A549 (cell line): ENCODE measurements at regions not wholly inside any gene's neighbourhood (a gene's known extent, or its start where the extent isn't known, plus 50 kb on each side); places are given as distances from the start of the nearest gene placed in this dataset.

ENCODE experiments used
- ATAC-seq, 2 experiments: fragments of 200-7000 bp in 1 of 2; fragments of >200 bp in 1 of 2; cut with Nextera tagmentation in 1 of 2; cut with Tn5 transposase in 1 of 2; 3 replicates each; pipeline versions ENCODE4 v1.8.0 to v1.9.1; 2018 to 2020; ENCODE audit warnings: mild to moderate bottlenecking in 1 of 2, moderate library complexity in 1 of 2
- CTCF ChIA-PET: fragments of 300-600 bp; sonication (Branson Sonifier 250); formaldehyde crosslinking; extraction: SDS; loops from one replicate; lab custom pipeline; 2021; ENCODE audit warnings: antibody characterized with exemption, inconsistent platforms; lab: Yijun Ruan, JAX
- POLR2A ChIA-PET: fragments of 350-600 bp; formaldehyde crosslinking; extraction: SDS; loops from one replicate; lab custom pipeline; 2021; ENCODE audit warnings: antibody characterized with exemption, inconsistent platforms; lab: Yijun Ruan, JAX
- DNase-seq, 2 experiments: peaks; one replicate each; pipeline versions ENCODE4 v3.0.0 to v3.0.0-alpha.2; 2011 to 2016; ENCODE audit warnings: low read depth in 1 of 2, low spot score in 1 of 2
- FAIRE-seq: peaks from 2 replicates; lab custom pipeline; 2011; peaks lifted over from hg19 to GRCh38; lab: Jason Lieb, UNC
- H3K27ac ChIP-seq, 2 experiments: fragments of >200 bp; sonication (Bioruptor Twin); formaldehyde crosslinking; 3 replicates each; pipeline ENCODE4 v1.5.1; 2016 to 2017
- H3K4me1 ChIP-seq: fragments of >200 bp; sonication (Bioruptor Twin); formaldehyde crosslinking; 3 replicates; pipeline ENCODE4 v1.6.1; 2016
- H3K4me2 ChIP-seq: fragments of >200 bp; sonication (Bioruptor Twin); formaldehyde crosslinking; 3 replicates; pipeline ENCODE4 v1.6.1; 2016
- H3K4me3 ChIP-seq: fragments of >200 bp; sonication (Bioruptor Twin); formaldehyde crosslinking; 3 replicates; pipeline ENCODE4 v1.5.1; 2016
- H3K9me3 ChIP-seq: fragments of >200 bp; sonication (Bioruptor Twin); formaldehyde crosslinking; 3 replicates; pipeline ENCODE4 v1.6.1; 2016
- BHLHE40 ChIP-seq: IDR thresholded peaks from 2 replicates; pipeline ENCODE4 v1.6.1; 2012; ENCODE audit warnings: low read depth, low read length, inconsistent platforms
- CBX2 ChIP-seq: fragments of 200-600 bp; sonication (generic); IDR thresholded peaks from 2 replicates; pipeline ENCODE4 v1.6.1; 2016; ENCODE audit warnings: low read depth, mild to moderate bottlenecking, borderline replicate concordance
- CEBPB ChIP-seq, 2 experiments: fragments of >200 bp in 1 of 2; sonication (Bioruptor Twin) in 1 of 2; formaldehyde crosslinking in 1 of 2; IDR thresholded peaks; 2 replicates each; pipeline ENCODE4 v1.6.1; 2012 to 2016
- CHD2 ChIP-seq: fragments of 150-350 bp; IDR thresholded peaks from 2 replicates; pipeline ENCODE4 v1.6.1; 2014; ENCODE audit warnings: low read length; ENCODE audit not compliant: partially characterized antibody
- CHD4 ChIP-seq: fragments of 200-600 bp; sonication (generic); IDR thresholded peaks from 2 replicates; pipeline ENCODE4 v1.6.1; 2016; ENCODE audit warnings: antibody characterized with exemption, mild to moderate bottlenecking, borderline replicate concordance
- CTCF ChIP-seq: fragments of >200 bp; sonication (Bioruptor Twin); formaldehyde crosslinking; IDR thresholded peaks from 3 replicates; pipeline ENCODE4 v1.5.1; 2016
- E2F6 ChIP-seq: IDR thresholded peaks from 2 replicates; pipeline ENCODE4 v1.6.1; 2012; ENCODE audit warnings: low read depth, borderline replicate concordance
- EHF ChIP-seq: fragments of 250-450 bp; sonication (Bioruptor Pico); IDR thresholded peaks from 2 replicates; pipeline ENCODE4 v1.5.0; 2020; ENCODE audit warnings: mild to moderate bottlenecking
- FOSB ChIP-seq: fragments of 250-450 bp; sonication (Bioruptor Pico); IDR thresholded peaks from 2 replicates; pipeline ENCODE4 v1.5.0; 2020; ENCODE audit warnings: mild to moderate bottlenecking, moderate library complexity
- HDAC2 ChIP-seq: fragments of 200-600 bp; sonication (generic); IDR thresholded peaks from 2 replicates; pipeline ENCODE4 v1.6.1; 2016
- HEYL ChIP-seq: fragments of 250-450 bp; sonication (Bioruptor Pico); IDR thresholded peaks from 2 replicates; pipeline ENCODE4 v1.8.0; 2021; ENCODE audit warnings: mild to moderate bottlenecking, moderate library complexity
- HOXA7 ChIP-seq: fragments of 250-450 bp; sonication (Bioruptor Pico); IDR thresholded peaks from 2 replicates; pipeline ENCODE4 v1.5.0; 2020; ENCODE audit warnings: mild to moderate bottlenecking, moderate library complexity
- HOXB13 ChIP-seq: fragments of 250-450 bp; sonication (Bioruptor Pico); IDR thresholded peaks from 2 replicates; pipeline ENCODE4 v1.5.0; 2020; ENCODE audit warnings: low read depth, mild to moderate bottlenecking, moderate library complexity
- JUNB ChIP-seq: fragments of >200 bp; sonication (Bioruptor Twin); formaldehyde crosslinking; IDR thresholded peaks from 2 replicates; pipeline ENCODE4 v1.6.1; 2016
- KDM1A ChIP-seq: fragments of 200-600 bp; sonication (generic); IDR thresholded peaks from 2 replicates; pipeline ENCODE4 v1.6.1; 2016; ENCODE audit warnings: low read depth, mild to moderate bottlenecking
- MYC ChIP-seq: IDR thresholded peaks from 2 replicates; pipeline ENCODE4 v1.6.1; 2012; ENCODE audit warnings: mild to moderate bottlenecking, inconsistent platforms, low read length, improper control_type of control experiment, borderline replicate concordance
- NPAS2 ChIP-seq: fragments of 250-450 bp; sonication (Bioruptor Pico); IDR thresholded peaks from 2 replicates; pipeline ENCODE4 v1.8.0; 2022; ENCODE audit warnings: mild to moderate bottlenecking, moderate library complexity, borderline replicate concordance
- NR3C1 ChIP-seq: fragments of >200 bp; sonication (Bioruptor Twin); formaldehyde crosslinking; IDR thresholded peaks from 3 replicates; pipeline ENCODE4 v1.6.1; 2017
- PBX3 ChIP-seq: IDR thresholded peaks from 2 replicates; pipeline ENCODE4 v1.6.1; 2012
- POLR2A ChIP-seq: IDR thresholded peaks from 2 replicates; pipeline ENCODE4 v1.6.1; 2012; ENCODE audit warnings: mild to moderate bottlenecking, low read length
- RAD21 ChIP-seq, 2 experiments: fragments of >200 bp in 1 of 2; sonication (Bioruptor Twin) in 1 of 2; formaldehyde crosslinking in 1 of 2; IDR thresholded peaks in 1 of 2; conservative IDR thresholded peaks in 1 of 2; 2 replicates in 1 of 2; 3 replicates in 1 of 2; pipeline ENCODE4 v1.6.1; 2012 to 2018; ENCODE audit warnings: inconsistent platforms in 1 of 2
- SMC3 ChIP-seq: fragments of >200 bp; sonication (Bioruptor Twin); formaldehyde crosslinking; IDR thresholded peaks from 3 replicates; pipeline ENCODE4 v1.6.1; 2018; ENCODE audit warnings: inconsistent platforms
- SREBF2 ChIP-seq: fragments of 450-650 bp; IDR thresholded peaks from 2 replicates; pipeline ENCODE4 v1.6.1; 2014; ENCODE audit warnings: mild to moderate bottlenecking, moderate library complexity
- TFCP2L1 ChIP-seq: fragments of 250-450 bp; sonication (Bioruptor Pico); IDR thresholded peaks from 2 replicates; pipeline ENCODE4 v1.5.0; 2021; ENCODE audit warnings: mild to moderate bottlenecking
- TP53 ChIP-seq: fragments of 250-450 bp; sonication (Bioruptor Pico); IDR thresholded peaks from 2 replicates; pipeline ENCODE4 v1.5.0; 2021; ENCODE audit warnings: mild to moderate bottlenecking, moderate library complexity
- USF2 ChIP-seq: fragments of 450-650 bp; IDR thresholded peaks from 2 replicates; pipeline ENCODE4 v1.6.1; 2014; ENCODE audit warnings: antibody characterized with exemption
- ZNF302 ChIP-seq: fragments of 250-450 bp; sonication (Bioruptor Pico); IDR thresholded peaks from 2 replicates; pipeline ENCODE4 v1.9.0; 2021; ENCODE audit warnings: inconsistent platforms, mild to moderate bottlenecking, moderate library complexity
- ZSCAN20 ChIP-seq: fragments of 250-450 bp; sonication (Bioruptor Pico); IDR thresholded peaks from 2 replicates; pipeline ENCODE4 v1.8.0; 2022; ENCODE audit warnings: mild to moderate bottlenecking, moderate library complexity
- WGBS: methylation state at CpG from one replicate; pipeline ENCODE4 v1.1.6; 2017; ENCODE audit errors: missing lambda C conversion rate; 5-methylcytosine and 5-hydroxymethylcytosine counted together

- ChIA-PET POLR2A (no interaction called here), CTCF (no interaction called here)
- no peak for DNase-seq
- Histone ChIP-seq H3K27ac (no peak overlapping the region), H3K9me3 (no peaks in the 10 kb centered on the region), H3K4me2 (no peak overlapping the region), H3K4me1 (no peaks in the 10 kb centered on the region), H3K4me3 (no peak overlapping the region)
- 45% methylated on average over 12 of the region's 55 CpGs for WGBS
- no peak for FAIRE-seq
- TF ChIP-seq PBX3, result no peak
- TF ChIP-seq EHF (CRISPR knock-in tag), result no peak
- TF ChIP-seq HEYL, result no peak
- no peak for TF ChIP-seq JUNB
- TF ChIP-seq ZSCAN20, result no peak
- no peak for TF ChIP-seq POLR2A
- no peak for TF ChIP-seq USF2
- TF ChIP-seq CEBPB (IDR thresholded peaks at IDR 0.05), result no peak
- TF ChIP-seq MYC, result no peak
- no peak for TF ChIP-seq CTCF
- TF ChIP-seq SREBF2, result no peak
- TF ChIP-seq CHD2, result no peak
- no peak for TF ChIP-seq KDM1A
- TF ChIP-seq HOXA7 (CRISPR knock-in tag), result no peak
- no peak for TF ChIP-seq HOXB13
- TF ChIP-seq RAD21 (conservative IDR thresholded peaks at IDR 0.05 in 1 of 2, IDR thresholded peaks at IDR 0.05 in 1 of 2), result no peak
- no peak for TF ChIP-seq FOSB (CRISPR knock-in tag)
- no peak for TF ChIP-seq HDAC2
- no peak for ATAC-seq
These were observed 212.3 kb downstream of the ERMARD start for GRCh38 chr6:169963581-169964297.

GRCh38 chr6:169962604-169963469 lies 211.4 kb downstream of the ERMARD start:
- CTCF ChIA-PET, result interaction anchor here (0.8 kb wide), 1 partner anchor 12 kb away, joined by 3 read pairs; no protein-coding TSS in a partner anchor
- DNase-seq (no peak), FAIRE-seq (no peak), ATAC-seq (no peak)
- no peak overlapping the region for H3K27ac ChIP-seq
- POLR2A ChIA-PET, result no interaction called here
- H3K4me1 ChIP-seq, result no peaks in the 10 kb centered on the region
- H3K9me3 ChIP-seq, result no peaks in the 10 kb centered on the region
- no peak overlapping the region for H3K4me3 ChIP-seq
- no peak overlapping the region for H3K4me2 ChIP-seq
- TF ChIP-seq TFCP2L1 (no peak), NR3C1 (no peak), JUNB (no peak), USF2 (no peak), TP53 (CRISPR knock-in tag) (no peak), CBX2 (no peak), CHD4 (no peak), ZNF302 (CRISPR knock-in tag) (no peak), E2F6 (no peak), MYC (no peak), ZSCAN20 (no peak), NPAS2 (CRISPR knock-in tag) (no peak), SMC3 (no peak), BHLHE40 (no peak)
- WGBS, result 70% methylated on average over 25 of the region's 44 CpGs
